Globus pallidus (tissue), 1 donor: ENCODE measurements at regions not wholly inside any gene's neighbourhood (a gene's known extent, or its start where the extent isn't known, plus 50 kb on each side); places are given as distances from the start of the nearest gene placed in this dataset.

Experiments used
- DNase-seq: peaks from one replicate; pipeline ENCODE4 v3.0.0-alpha.2; 2015; ENCODE audit warnings: low spot score

DNA sequence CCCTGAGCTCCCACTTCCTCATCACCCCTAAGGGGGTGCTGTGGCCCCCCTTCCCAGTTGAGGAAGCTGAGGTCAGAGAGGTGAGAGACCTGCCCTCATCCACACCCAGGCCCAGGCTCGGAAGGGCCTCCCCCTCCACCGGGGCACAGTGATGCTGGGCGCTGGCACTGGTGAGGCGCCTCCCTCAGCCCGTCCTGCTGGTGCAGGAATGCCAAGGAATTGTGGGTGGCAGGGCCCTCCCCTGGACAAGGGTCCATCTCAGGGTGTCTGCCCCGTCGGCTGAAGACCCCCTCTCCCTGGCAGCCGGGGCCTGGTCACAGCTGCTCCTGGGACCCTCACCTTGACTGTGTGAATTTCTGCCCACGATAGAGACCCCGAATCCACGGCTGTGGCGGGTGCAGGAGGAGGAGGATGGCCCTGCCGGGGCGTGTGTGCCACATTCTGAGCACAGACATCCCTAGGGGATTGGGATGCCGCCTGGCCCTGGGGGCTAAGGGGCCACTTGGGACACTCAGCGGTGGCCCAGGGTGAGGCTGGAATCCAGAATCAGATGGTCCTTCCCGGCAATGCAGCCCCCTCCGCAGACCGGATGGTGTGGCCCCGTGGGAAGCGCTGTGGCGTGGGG, 70.2 kb upstream of the GATA5 start:
- DNase-seq, result no peak

DNA sequence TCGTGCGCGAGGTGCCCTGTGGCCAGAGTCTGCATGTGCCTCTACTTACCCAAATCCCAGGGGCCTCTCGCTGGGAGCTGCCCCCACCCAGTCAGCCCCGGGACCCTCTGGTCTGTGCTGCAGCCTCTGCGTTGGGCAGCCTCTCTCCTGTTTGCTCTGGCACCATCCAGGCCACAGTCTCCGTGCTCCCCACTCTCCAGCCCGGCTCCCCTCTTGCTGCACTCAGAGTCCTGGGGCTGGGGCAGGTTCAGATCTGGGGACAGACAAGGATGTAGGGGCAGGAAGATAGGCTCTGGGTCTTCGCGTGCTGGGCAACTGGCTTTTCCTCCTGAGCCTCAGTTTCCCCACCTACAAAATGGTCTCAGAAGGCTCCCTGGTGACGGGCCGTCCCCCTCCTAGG, 70.8 kb upstream of the GATA5 start:
- DNase-seq, result no peak

DNA sequence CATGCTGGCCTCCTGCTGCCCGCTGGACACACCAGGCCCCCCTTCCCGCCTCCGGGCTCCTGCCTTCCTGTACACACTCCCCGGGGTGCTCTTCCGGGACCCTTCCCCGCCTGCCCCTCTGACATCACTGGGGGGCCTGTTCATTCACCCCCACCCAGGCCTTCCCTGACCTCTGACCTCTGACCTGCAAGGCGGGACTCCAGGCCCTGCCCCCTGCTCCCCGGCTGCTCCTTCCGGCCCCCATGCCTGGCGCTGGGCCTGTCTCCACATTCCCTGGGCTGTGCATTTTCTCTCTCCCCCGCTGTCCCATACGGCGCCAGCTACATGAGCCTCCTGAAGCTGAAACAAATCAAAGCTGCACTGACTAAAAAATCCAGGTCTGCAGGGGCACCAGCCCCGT, 71.6 kb upstream of the GATA5 start:
- DNase-seq, result no peak

DNA sequence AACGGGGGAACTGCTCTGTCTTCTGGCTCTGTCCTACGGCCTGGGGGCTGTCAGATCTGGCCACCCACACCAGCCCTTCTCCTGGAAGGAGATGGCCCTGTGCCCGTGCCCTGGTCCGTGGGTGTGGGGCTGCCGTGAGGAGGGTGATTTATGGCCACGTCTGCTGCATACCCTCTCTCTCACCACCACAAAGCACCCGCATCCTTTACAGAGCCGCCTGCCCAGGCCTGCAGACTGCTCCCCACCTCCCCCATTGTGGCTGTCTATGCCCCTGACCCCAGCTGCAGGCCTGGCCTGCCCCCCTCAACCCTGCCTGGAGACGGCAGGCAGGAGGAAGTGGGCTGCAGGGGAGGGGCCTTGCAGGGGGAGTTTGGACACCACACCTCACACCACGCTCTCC, 72.7 kb upstream of the GATA5 start:
- no peak for DNase-seq

DNA sequence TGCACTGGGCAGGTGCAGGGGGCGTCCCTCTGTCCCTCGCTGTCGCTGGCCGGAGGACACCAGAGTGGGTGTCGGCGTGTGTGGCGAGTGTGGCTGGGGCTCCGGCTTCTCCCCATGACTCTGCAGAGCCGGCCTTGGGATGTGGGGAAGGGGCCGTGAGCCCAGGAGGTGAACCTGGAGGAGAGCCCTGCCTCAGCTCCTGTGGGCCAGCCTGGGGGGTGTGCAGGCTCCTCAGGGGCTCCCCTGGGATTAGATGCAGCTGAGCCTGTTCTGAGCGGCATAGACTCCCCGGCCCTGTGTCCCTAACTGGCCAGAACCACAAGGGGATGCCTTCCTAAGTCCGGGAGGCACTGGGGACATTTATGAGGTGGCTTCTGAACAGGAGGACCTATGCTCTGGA, 73.2 kb upstream of the GATA5 start:
- DNase-seq, result no peak

DNA sequence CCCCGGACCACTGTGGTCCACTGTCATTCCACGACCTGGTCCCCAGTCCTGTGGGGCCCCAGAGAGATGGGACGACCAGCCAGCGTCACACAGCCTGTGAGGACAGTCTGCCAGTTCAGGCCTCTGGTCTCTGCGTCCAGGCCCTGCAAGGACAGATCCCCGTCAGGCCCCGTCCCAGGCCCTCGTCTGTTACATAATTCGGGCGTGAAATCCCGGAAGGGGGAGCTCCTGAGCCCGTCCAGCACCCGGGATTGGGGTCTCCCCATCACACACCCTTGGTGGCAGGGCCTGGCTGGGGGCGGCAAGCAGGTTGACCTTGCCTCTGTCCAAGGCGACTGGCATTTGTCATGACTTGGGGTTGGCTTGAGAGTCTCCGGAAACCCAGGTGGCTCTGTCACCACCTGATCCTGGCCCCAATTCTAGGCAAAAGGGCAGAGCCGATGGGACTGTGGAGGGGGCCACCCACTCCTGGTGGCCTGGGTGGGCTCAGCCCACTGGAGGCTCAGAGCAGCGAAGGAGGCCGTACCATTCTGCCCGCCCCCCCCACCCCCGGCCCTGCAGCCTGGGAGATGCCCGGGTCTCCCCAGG, 73.8 kb upstream of the GATA5 start:
- DNase-seq, result no peak

DNA sequence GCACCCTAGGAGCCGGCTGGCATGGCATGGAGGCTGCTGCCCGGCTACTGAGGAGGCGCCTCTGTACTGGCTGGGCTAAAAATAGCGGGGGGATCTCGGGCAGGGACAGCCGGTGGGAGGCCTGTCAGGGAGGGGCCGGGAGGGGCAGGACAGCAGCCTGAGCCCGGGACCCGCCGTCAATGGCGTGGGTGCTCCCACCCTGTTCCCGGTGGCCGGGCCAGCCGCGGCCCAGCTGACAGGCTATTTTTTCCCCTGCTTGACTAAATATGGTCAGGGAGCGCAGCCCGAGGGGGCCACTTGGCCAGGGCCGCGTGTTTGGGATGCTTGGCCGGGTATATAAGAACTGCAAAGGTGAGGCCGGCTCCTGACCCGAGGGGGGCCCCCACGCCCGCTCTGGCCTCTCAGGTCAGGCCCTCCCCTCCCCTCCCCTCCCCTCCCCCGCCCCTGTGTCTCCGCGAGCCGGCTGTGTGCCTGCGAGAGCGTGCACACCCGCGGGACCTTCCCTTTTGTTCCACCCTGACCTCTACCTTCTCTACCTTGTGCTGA, 74.4 kb upstream of the GATA5 start:
- no peak for DNase-seq

DNA sequence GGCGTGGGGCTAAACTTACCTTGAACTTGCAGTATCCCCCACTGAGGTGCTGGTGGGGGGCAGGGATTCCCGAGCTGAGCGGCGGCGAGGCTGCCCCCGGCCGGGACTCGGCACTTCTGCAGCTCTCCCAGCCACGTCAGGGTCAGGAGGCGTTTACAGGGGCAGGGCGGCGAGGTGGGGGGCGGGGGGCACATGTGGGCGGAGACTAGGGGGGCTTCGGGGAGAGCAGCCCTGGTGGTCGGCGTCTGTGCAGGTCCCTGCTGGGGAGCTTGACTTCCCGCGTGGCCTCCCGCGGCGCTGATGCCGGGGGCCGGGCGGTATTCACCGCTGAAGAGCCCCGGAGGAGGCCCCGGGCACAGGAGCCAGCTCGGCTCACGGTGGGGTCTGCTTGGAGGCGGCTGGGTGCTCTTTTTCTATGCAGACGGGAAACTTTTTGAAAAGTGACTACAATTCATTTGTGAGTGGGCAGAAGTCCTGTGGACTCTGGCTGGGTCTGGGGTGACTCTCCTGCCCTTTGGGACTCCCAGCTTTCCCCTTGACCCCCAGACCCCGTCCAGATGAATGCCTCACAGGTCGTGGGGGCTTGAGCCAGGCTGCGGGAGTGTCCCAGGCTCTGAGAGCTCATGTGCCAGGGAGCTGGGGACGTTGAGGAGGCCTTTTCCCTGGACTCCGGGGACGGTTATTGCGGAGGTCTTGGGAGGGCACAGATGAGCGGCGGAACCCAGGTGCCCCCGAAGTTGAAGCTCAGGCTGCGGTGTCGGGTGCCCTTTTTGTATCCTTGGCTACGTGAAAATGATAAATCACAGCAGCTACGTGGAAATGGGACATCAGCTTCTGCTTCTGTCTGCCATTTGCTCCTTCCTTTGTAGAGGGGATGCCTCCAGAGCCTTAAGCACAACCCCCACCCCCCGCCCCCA, 75.9 kb upstream of the GATA5 start:
- DNase-seq, result no peak

DNA sequence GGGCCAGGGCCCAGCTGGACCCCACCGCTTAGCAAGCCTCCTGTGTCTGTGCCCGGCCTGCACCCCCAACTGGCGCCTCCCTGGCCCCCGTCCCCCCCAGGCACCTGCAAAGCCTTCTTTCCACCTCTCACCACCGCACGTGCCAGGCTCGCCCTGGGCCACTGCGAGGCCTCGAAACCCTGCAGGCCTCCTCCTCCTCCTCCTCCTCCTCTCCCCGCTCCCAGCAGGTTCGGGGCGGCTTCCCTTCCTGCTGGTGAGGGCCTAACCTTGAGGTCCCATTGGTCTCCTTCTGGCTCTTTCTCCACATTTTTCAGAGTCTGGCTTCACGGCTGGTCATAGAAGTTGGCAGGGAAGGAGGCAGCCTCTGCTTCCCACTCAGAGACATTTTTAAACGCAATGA, 76.8 kb upstream of the GATA5 start:
- no peak for DNase-seq

DNA sequence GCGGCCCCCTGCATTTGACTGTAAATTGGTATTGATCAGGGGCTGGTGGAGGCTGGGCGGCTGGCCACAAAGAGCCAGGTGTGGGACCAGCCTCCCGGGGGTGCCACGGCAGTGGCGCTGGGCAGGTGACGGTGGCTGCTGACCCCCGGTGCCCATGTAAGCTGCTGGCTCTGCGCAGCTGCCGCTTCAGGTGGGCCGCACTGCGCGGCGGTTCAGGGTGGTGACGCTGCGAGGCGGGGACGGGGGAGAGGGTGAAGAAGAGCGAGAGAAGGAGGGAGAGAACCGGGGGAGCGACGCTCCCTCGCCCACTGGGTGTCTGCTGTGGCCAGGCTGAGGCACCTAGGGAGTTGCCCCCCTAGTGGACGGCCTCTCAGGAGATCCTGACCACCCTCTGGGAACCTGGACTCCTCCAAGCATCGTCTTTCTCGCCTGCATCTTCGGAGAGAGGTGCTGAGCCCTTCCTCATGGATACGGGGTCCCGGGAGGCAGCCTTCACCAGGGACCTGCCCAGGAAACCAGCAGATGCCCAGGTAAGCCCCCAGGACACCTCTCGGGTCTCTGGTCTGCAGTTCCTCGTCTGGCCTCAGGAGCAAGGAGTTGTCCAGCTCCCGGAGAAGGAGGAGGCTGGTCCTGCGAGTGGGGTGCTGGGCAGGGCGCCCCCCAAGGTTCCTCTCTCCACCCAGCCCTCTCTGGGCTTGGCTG, 77.5 kb upstream of the GATA5 start:
- DNase-seq, result no peak

DNA sequence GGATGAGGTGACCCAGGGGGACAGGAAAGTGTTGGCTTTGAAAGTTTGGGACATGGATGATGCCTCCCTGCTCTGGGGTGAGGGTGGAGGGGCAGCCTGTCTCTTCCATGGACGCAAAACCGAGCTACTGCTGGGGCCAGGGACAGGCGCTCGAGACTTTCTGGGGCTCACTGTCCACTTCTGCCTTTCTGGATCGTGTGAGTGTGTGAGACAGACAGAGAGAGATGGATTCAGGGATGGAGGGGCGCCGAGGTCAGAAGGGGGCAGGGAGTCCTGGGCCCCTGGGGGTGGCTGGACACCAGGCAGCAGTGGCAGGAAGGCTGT, 78.0 kb upstream of the GATA5 start:
- no peak for DNase-seq

DNA sequence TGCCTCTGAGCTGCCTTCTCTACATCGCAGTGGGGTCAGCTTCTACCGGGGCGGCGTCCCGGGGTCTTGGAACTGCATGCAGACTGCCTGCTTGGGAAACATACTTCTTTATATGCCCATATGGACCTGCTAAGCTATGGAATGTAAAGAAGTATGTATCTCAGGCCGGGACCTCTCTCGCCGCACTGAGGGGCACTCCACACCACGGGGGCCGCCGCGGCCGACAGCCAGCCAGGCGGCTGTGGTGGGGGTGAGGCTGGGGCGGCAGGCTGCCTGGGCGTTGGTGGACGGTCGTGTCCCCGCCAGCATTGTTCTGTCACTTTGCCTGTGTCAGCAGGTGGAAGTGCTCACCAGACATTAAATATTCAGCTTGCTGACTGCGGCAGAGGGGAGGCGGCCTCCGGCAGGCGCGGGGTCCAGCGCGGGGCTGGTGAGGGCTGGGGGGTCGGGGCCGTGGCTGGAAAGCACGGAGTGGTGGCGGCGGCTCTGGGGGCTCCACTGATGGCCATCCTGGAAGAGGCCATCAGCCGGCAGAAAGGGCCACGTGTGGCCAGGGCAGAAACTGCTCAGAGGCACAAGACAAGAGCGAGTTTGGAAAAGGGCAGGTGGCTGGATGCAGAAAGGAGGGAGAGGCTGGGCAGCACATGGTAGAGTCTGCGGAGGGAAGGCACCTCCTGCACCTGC, 78.6 kb upstream of the GATA5 start:
- DNase-seq, result no peak

DNA sequence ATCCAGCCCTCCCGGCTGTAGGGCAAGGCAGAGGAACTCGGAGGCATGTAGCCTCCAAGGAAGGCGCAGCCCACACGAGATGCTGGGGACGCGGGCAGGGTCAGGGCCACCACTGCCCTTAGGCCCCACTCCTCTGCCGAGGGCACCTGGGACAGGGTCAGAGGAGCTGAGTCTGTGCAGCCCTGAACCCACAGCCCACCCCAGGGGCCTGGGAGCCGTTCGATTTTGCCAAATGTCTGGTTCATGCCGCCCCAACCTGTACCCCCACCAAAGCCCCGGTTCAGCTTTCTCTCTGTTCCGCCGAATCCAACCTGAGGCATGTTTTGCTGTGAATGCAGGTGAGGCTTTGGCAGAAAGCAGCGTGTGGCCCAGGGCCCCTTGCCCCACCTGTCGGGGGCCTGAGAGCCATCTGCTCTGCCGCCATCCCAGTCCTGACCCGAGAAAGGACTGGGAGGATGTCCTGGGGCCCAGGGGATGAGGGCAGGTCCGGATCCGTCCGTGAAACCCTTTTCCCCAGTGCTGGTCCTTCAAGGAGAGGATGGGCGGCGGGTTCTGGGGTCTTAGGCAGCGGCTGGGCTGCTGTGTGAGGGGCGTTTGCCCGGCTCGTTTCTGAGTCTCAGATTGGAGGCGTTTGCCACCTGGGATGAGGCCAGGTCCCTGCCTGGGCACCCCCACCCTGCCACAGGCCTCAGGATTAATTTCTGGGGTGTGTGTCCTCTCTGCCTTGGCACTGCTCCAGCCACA, 79.3 kb upstream of the GATA5 start:
- no peak for DNase-seq

DNA sequence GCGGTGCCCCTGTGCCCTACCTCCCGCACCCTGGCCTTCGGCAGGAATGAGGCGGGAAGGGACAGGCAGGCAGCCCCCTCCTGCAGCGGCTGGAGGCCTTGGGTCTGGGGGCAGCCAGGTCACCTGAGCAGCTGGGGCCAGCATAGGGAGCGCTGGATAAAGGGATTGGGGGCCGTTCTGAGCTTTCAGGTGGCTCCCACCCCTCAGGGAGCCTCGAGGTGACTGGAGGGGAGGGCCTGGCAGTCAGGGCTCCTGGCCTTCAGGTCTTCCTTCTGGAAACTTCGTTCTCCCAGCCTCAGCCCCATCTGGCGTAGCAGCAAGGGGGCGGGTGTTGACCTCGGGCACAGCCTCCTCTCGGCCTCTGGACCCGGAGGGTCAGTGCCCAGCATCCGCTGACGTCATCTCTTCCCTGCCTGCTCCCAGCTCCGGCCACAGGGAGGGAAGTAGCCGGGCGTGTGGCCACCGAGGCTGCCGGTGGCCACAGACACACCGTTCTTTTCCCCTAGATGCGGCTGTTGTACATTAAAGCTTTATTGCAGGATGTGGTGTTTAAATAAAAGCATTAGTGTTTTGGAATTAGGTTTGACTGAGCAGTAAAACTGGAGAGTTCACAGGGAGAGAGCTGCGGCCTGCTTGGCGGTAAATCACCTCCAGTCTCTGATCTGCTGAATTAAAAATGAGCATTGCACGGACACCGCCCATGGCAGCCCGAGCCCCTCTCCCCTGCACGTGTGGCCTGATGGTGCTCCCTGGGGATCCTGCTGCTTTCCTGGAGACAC, 80.0 kb upstream of the GATA5 start:
- DNase-seq, result no peak

DNA sequence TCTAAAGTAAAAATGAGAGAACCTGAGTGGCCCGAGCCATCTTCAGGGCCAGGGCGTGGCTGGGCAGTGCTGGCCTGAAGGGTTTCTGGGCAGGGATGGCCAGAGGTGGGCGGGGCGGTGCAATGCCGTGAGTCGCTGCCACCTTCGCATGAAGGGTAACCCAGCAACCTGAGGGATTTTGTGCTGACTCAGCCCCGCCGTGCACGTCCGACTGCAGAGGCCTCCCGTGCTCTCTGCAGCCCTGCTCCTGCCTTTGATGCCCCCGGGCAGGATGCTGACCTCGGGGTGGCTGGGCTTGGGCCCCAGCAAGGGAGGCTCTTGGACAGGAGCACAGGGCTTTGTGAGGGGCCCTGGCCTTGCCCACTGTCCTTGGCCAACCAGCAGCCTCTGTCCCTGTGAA, 81.7 kb upstream of the GATA5 start:
- DNase-seq, result no peak

DNA sequence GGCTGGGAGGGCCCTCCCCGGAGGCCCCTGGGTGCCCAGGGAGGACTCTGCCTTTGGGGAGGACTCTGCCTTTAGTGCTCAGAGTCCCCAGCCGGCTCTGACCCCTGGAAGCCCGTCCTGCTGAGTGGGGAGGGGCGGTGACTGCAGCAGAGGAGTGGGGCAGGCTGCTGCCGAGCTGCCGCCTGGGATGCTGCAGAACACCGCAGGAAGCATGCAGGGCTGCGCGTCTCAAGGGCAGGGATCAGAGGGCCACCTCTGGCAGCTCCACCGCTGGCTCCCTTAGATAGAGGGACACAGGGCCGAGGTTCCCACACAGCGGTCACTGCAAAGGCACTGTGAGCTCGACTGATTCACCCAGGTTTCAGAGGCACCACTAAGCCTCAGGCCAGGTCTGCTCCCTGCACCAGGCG, 82.2 kb upstream of the GATA5 start:
- DNase-seq, result no peak

DNA sequence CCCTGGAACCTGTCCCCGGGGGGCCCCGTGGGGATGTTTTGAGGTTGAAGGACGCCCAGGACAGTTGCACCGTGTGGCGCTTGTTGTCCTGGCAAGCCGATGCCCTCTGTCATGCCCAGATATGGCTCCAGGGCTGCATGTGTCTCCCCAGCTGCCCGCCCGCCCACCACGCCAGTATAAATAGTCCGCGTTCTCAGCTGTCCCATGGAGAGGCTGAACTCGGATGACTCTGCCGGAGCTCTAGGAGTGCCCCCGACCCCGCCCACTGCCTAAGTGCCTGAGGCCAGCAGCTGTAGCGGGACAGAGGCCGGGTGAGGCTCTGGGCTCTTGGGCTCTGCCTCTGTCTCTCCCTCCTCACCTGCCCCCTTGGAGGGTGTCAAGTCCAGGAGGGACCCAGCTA, 83.0 kb upstream of the GATA5 start:
- no peak for DNase-seq

DNA sequence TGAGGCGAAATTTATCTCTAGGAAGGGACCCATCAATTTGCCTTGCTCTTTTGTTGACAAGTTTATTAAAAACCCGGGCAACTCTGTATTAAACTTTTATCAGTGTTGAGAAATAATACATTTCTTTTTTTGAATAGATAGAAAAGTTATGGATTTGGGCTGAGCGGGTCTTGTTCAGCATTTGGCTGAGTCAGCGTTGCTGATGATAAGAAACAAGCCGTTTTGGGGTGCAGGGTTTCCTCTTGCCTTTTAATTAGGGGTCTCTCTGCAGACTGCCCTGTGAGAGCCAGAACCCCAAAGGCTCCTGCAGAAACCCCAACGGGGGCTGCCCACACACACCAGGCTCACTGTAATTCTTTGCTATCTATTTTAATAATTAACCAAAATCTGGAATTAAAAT, 82.1 kb upstream of the SLCO4A1 start:
- no peak for DNase-seq

DNA sequence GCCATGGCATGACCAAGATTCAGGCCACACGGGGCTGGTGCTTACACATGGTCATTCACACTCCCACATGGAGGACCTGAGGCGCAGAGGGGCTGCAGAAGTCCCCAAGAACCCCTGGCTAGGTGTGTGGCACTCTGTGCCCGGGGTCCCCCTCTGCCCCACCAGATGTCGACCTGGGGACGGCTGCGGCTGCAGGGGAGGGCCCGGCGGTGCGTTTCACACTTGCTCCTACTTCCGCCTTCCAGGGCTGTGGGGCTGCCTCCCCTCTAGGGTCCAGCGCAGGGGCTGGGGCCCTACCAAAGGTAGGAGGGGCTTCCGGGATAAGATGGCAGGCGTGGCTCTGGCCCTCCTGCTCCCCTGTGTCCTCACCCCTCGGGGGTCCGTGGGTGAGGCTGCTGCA, 81.1 kb upstream of the SLCO4A1 start:
- no peak for DNase-seq

DNA sequence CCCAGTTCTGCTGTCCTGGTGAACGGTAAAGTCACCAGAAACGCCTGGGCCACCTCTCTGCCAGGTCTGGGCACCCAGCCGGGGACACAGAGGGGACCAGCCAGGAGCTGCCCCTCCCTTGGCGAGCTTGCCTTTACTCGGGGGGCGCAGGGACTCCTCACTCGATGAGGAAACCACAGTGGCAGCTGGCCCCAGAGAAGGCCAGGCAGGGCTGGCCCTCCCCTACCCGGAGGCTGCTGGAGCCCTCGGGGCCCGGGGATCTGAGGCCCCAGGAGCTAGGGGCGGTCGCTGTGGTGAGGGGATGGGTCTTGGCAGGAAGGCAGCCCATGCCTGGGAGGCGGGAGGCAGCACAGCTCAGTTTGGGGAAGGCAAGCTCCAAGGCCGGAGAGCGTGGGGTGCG, 80.4 kb upstream of the SLCO4A1 start:
- no peak for DNase-seq

DNA sequence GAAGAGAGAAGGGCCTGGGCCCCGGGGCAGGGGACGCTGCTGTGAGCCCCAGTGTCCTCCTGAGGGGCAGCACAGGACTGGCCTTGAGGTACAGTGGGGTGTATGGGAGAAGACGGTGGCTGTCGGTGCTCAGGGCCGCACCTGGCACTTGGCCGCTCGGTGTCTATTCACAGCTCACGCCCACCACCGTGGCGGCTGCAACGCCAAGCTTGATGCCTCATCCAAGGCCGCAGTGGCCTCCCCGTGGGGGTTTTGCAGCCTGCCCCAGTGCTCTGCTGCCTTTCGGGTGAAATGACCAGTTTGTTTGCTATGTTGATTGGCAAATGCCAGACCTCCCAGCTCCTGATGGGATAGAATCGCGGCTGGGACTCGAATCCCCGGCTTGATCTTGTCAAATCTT, 79.5 kb upstream of the SLCO4A1 start:
- DNase-seq, result no peak
